ENCODE measurements at regions not wholly inside any gene's neighbourhood (a gene's known extent, or its start where the extent isn't known, plus 50 kb on each side); places are given as distances from the start of the nearest gene placed in this dataset.

DNA sequence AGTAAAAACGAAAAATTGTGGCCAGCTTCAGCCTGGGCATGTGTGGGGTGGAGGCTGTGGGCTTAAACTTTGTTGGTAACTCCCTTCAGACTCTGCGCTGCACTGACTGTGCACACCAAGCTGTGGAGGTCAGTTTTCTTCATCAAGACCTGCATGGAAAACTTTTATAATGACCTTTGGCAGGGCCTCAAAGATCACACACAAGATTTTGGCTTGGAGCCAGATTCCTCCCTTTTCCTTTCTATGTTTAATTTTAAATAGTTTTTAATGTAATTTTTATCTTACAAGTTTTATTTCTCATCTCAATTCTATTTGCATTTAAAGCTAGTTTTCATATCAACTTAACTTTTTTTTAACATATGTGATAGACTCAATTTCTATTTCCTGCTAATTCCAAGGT lies 1211.1 kb upstream of the CDH18 start:
- TF ChIP-seq, protein P1, sequence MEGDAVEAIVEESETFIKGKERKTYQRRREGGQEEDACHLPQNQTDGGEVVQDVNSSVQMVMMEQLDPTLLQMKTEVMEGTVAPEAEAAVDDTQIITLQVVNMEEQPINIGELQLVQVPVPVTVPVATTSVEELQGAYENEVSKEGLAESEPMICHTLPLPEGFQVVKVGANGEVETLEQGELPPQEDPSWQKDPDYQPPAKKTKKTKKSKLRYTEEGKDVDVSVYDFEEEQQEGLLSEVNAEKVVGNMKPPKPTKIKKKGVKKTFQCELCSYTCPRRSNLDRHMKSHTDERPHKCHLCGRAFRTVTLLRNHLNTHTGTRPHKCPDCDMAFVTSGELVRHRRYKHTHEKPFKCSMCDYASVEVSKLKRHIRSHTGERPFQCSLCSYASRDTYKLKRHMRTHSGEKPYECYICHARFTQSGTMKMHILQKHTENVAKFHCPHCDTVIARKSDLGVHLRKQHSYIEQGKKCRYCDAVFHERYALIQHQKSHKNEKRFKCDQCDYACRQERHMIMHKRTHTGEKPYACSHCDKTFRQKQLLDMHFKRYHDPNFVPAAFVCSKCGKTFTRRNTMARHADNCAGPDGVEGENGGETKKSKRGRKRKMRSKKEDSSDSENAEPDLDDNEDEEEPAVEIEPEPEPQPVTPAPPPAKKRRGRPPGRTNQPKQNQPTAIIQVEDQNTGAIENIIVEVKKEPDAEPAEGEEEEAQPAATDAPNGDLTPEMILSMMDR (tag by site-specific recombination; IDR thresholded peaks at IDR 0.05), result no peak
- TF ChIP-seq SP7 (tag by site-specific recombination; IDR thresholded peaks at IDR 0.05) (no peak), ZNF302 (tag by site-specific recombination; IDR thresholded peaks at IDR 0.05; ENCODE audit: low read depth) (no peak), ZNF24 (tag by site-specific recombination; IDR thresholded peaks at IDR 0.05) (no peak), MYNN (tag by site-specific recombination; IDR thresholded peaks at IDR 0.05; ENCODE audit: borderline replicate concordance) (no peak), HOXA7 (CRISPR knock-in tag; IDR thresholded peaks at IDR 0.05; ENCODE audit: borderline replicate concordance) (no peak), YY1 (tag by site-specific recombination; IDR thresholded peaks at IDR 0.05) (no peak), ZEB2 (tag by site-specific recombination; IDR thresholded peaks at IDR 0.05) (no peak)
- TF ChIP-seq, protein P2, sequence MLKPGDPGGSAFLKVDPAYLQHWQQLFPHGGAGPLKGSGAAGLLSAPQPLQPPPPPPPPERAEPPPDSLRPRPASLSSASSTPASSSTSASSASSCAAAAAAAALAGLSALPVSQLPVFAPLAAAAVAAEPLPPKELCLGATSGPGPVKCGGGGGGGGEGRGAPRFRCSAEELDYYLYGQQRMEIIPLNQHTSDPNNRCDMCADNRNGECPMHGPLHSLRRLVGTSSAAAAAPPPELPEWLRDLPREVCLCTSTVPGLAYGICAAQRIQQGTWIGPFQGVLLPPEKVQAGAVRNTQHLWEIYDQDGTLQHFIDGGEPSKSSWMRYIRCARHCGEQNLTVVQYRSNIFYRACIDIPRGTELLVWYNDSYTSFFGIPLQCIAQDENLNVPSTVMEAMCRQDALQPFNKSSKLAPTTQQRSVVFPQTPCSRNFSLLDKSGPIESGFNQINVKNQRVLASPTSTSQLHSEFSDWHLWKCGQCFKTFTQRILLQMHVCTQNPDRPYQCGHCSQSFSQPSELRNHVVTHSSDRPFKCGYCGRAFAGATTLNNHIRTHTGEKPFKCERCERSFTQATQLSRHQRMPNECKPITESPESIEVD (tag by site-specific recombination; IDR thresholded peaks at IDR 0.05), result no peak
- TF ChIP-seq, protein P3, sequence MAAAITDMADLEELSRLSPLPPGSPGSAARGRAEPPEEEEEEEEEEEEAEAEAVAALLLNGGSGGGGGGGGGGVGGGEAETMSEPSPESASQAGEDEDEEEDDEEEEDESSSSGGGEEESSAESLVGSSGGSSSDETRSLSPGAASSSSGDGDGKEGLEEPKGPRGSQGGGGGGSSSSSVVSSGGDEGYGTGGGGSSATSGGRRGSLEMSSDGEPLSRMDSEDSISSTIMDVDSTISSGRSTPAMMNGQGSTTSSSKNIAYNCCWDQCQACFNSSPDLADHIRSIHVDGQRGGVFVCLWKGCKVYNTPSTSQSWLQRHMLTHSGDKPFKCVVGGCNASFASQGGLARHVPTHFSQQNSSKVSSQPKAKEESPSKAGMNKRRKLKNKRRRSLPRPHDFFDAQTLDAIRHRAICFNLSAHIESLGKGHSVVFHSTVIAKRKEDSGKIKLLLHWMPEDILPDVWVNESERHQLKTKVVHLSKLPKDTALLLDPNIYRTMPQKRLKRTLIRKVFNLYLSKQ (tag by site-specific recombination; IDR thresholded peaks at IDR 0.05; ENCODE audit: borderline replicate concordance), result no peak
- TF ChIP-seq, protein P4, sequence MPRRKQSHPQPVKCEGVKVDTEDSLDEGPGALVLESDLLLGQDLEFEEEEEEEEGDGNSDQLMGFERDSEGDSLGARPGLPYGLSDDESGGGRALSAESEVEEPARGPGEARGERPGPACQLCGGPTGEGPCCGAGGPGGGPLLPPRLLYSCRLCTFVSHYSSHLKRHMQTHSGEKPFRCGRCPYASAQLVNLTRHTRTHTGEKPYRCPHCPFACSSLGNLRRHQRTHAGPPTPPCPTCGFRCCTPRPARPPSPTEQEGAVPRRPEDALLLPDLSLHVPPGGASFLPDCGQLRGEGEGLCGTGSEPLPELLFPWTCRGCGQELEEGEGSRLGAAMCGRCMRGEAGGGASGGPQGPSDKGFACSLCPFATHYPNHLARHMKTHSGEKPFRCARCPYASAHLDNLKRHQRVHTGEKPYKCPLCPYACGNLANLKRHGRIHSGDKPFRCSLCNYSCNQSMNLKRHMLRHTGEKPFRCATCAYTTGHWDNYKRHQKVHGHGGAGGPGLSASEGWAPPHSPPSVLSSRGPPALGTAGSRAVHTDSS (tag by site-specific recombination; IDR thresholded peaks at IDR 0.05), result no peak
